Gastroesophageal sphincter (tissue), 4 donors: ENCODE measurements at regions not wholly inside any gene's neighbourhood (a gene's known extent, or its start where the extent isn't known, plus 50 kb on each side); places are given as distances from the start of the nearest gene placed in this dataset.

Source experiments
- ATAC-seq: fragments of 150-250 bp; one replicate; pipeline ENCODE4 v1.9.1; 2016; ENCODE audit warnings: mild to moderate bottlenecking, moderate library complexity
- H3K27ac ChIP-seq, 4 donors: fragments of 200-600 bp; sonication (generic) in 3 of 4; 1 replicate in 3 of 4; 2 replicates in 1 of 4; pipeline ENCODE4 v1.5.1; 2016 to 2019
- H3K27me3 ChIP-seq: fragments of 200-600 bp; sonication (generic); one replicate; pipeline ENCODE4 v1.5.1; 2019
- H3K36me3 ChIP-seq, 2 donors: fragments of 200-600 bp; sonication (generic); one replicate each; pipeline ENCODE4 v1.5.1; 2019; ENCODE audit warnings: control low read depth in 1 of 2
- H3K4me1 ChIP-seq, 3 donors: fragments of 200-600 bp; sonication (generic); 1 replicate in 2 of 3; 2 replicates in 1 of 3; pipeline ENCODE4 v1.5.1; 2016 to 2019; ENCODE audit warnings: control low read depth in 2 of 3
- H3K4me3 ChIP-seq, 2 donors: fragments of 200-600 bp; sonication (generic); one replicate each; pipeline ENCODE4 v1.5.1; 2019; ENCODE audit warnings: mild to moderate bottlenecking in 1 of 2, moderate library complexity in 1 of 2
- H3K9me3 ChIP-seq, 3 donors: fragments of 200-600 bp; sonication (generic); one replicate each; pipeline ENCODE4 v1.5.1; 2017 to 2019; ENCODE audit warnings: control low read depth in 2 of 3
- CTCF ChIP-seq, 4 experiments: fragments of 200-600 bp in 2 of 4; fragments of 450-650 bp in 2 of 4; sonication (generic) in 1 of 4; IDR thresholded peaks; one replicate each; pipeline ENCODE4 v1.5.1; 2017 to 2019; ENCODE audit warnings: antibody characterized with exemption in 4 of 4, mild to moderate bottlenecking in 2 of 4, moderate library complexity in 2 of 4
- EP300 ChIP-seq: sonication (generic); formaldehyde crosslinking; IDR thresholded peaks from one replicate; pipeline ENCODE4 v1.6.1; 2017; ENCODE audit warnings: antibody characterized with exemption, mild to moderate bottlenecking
- POLR2A ChIP-seq, 2 donors: fragments of 450-650 bp; IDR thresholded peaks; one replicate each; pipeline ENCODE4 v1.6.1; 2017; ENCODE audit warnings: antibody characterized with exemption in 2 of 2, mild to moderate bottlenecking in 2 of 2, moderate library complexity in 1 of 2
- POLR2AphosphoS5 ChIP-seq: sonication (generic); formaldehyde crosslinking; IDR thresholded peaks from one replicate; pipeline ENCODE4 v1.6.1; 2017; ENCODE audit warnings: antibody characterized with exemption
- WGBS, 2 donors: methylation state at CpG; one replicate each; pipeline ENCODE4 v1.1.5; 2018; ENCODE audit warnings: low coverage in 1 of 2; 5-methylcytosine and 5-hydroxymethylcytosine counted together

GRCh38 chr3:64351713-64352638 is 126.7 kb upstream of the PRICKLE2 start:
- peaks cover 13 to 85% (median 23%) of the 10 kb centered on the region in 3 donors for H3K4me1 ChIP-seq
- H3K9me3 ChIP-seq = no peaks in the 10 kb centered on the region
- H3K36me3 ChIP-seq = no peaks in the 10 kb centered on the region
- no peaks in the 10 kb centered on the region for H3K27me3 ChIP-seq
- no peak for ATAC-seq
- peak overlapping the region; percentile 73 to 83 (median 80) for H3K27ac ChIP-seq
- TF ChIP-seq POLR2AphosphoS5 = no peak
- TF ChIP-seq CTCF (IDR thresholded peaks at IDR 0.05) = no peak
- no peak for TF ChIP-seq POLR2A (IDR thresholded peaks at IDR 0.05)
- TF ChIP-seq EP300 = no peak
- no peak overlapping the region for H3K4me3 ChIP-seq
- 58 to 59% methylated on average over 5 to 7 of the region's 7 CpGs for WGBS, 2 donors

GRCh38 chr3:64349551-64349950 is 124.3 kb upstream of the PRICKLE2 start:
- peaks cover 14 to 88% (median 24%) of the 10 kb centered on the region in 3 donors for H3K4me1 ChIP-seq
- WGBS, 2 donors = 30 to 31% methylated on average over 6 of the region's 6 CpGs

GRCh38 chr3:64345371-64345770 is 120.1 kb upstream of the PRICKLE2 start:
- Histone ChIP-seq H3K4me3 (no peak overlapping the region), H3K27ac (peak overlapping the region; percentile 72 to 83 (median 82)), H3K36me3 (no peaks in the 10 kb centered on the region), H3K27me3 (no peaks in the 10 kb centered on the region), H3K9me3 (no peaks in the 10 kb centered on the region), H3K4me1 (peaks cover 15 to 93% (median 16%) of the 10 kb centered on the region in 3 donors)
- ATAC-seq = peak; percentile 76
- TF ChIP-seq EP300 (no peak), CTCF (IDR thresholded peaks at IDR 0.05) (no peak), POLR2A (IDR thresholded peaks at IDR 0.05) (no peak), POLR2AphosphoS5 (peak; percentile 75)
- WGBS, 2 donors = 7 to 15% methylated on average over 2 of the region's 2 CpGs

More at GRCh38 chr3:64349551-64349950, 124.3 kb upstream of the PRICKLE2 start:
- Histone ChIP-seq H3K4me3 (no peak overlapping the region), H3K27me3 (no peaks in the 10 kb centered on the region), H3K36me3 (no peaks in the 10 kb centered on the region), H3K9me3 (no peaks in the 10 kb centered on the region), H3K27ac (peak overlapping the region in 3 of 4 donors; percentile 21 to 83 (median 81))
- no peak for TF ChIP-seq POLR2AphosphoS5
- no peak for TF ChIP-seq POLR2A (IDR thresholded peaks at IDR 0.05)
- TF ChIP-seq EP300 = no peak
- TF ChIP-seq CTCF (IDR thresholded peaks at IDR 0.05) = no peak
- no peak for ATAC-seq

GRCh38 chr3:64344721-64345207 is 119.5 kb upstream of the PRICKLE2 start:
- H3K27me3 ChIP-seq = no peaks in the 10 kb centered on the region
- TF ChIP-seq POLR2AphosphoS5 (peak; percentile 89), POLR2A (IDR thresholded peaks at IDR 0.05) (no peak)
- peak overlapping the region; percentile 72 to 83 (median 82) for H3K27ac ChIP-seq
- no peak overlapping the region for H3K4me3 ChIP-seq
- peak; percentile 71 for ATAC-seq
- peaks cover 15 to 92% (median 16%) of the 10 kb centered on the region in 3 donors for H3K4me1 ChIP-seq
- no peaks in the 10 kb centered on the region for H3K9me3 ChIP-seq
- WGBS, 2 donors = 25 to 37% methylated on average over 4 of the region's 4 CpGs
- H3K36me3 ChIP-seq = no peaks in the 10 kb centered on the region

GRCh38 chr3:64343689-64344430 is 118.6 kb upstream of the PRICKLE2 start:
- Histone ChIP-seq H3K4me3 (no peak overlapping the region), H3K9me3 (peaks cover 0 to 4% (median 0%) of the 10 kb centered on the region in 3 donors), H3K4me1 (peaks cover 10 to 84% (median 15%) of the 10 kb centered on the region in 3 donors), H3K27ac (peak overlapping the region; percentile 72 to 83 (median 82)), H3K36me3 (no peaks in the 10 kb centered on the region), H3K27me3 (no peaks in the 10 kb centered on the region)
- TF ChIP-seq CTCF (IDR thresholded peaks at IDR 0.05) (no peak), POLR2AphosphoS5 (no peak), EP300 (no peak), POLR2A (IDR thresholded peaks at IDR 0.05) (no peak)
- 36 to 46% methylated on average over 8 of the region's 8 CpGs for WGBS, 2 donors
- ATAC-seq = no peak
